NCI-H748 (cell line): ENCODE measurements at regions not wholly inside any gene's neighbourhood (a gene's known extent, or its start where the extent isn't known, plus 50 kb on each side); places are given as distances from the start of the nearest gene placed in this dataset.
"Not testable (repeated sequence)": the region's sequence is repeated elsewhere in the genome, so short reads cannot be mapped to it uniquely, and the experiment has no call there.

Experiments used
- DNase-seq: peaks from one replicate; lab custom pipeline; 2025; ENCODE audit not compliant: unreplicated experiment; lab: John Stamatoyannopoulos, UW

DNA sequence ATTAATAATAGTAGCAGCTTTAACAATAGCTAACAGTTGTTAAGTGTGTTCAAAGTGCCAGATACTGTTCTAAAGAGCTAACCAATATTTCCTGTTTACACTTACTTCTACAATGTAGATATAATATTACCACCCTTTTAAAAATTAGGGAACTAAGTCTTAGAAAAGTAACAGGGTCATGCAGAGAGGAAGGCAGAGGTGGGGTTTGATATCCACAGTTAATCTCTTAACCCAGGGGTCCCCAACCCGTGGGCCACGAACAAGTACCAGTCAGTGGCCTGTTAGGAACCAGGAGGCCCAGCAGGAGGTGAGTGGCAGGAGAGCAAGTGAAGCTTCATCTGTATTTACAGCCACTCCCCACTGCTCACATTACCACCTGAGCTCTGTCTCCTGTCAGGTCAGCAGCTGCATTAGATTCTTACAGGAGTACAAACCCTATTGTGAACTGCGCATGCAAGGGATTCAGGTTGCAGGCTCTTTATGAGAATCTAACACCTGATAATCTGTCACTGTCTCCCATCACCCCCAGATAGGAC lies 89.1 kb downstream of the ACTL7B start:
- DNase-seq = peak; percentile 94

DNA sequence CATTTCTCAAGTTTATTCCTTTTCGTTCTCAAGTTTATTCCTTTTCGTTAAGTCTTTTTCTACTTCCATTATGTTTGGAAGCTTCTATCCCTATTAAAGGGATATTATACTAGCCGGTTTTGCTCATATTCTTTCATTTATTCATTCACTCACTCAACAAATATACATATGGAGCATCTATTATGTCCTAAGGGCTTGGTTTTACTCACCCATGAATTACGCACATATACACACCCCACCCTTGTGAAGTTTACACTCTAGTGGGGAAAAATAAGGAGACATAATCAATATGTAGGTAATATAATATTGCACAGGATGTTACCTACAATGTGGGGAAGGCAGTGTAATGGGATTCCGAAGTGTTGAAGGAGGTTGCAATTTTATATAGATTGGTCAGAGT lies 90.5 kb downstream of the ACTL7B start:
- no peak for DNase-seq

DNA sequence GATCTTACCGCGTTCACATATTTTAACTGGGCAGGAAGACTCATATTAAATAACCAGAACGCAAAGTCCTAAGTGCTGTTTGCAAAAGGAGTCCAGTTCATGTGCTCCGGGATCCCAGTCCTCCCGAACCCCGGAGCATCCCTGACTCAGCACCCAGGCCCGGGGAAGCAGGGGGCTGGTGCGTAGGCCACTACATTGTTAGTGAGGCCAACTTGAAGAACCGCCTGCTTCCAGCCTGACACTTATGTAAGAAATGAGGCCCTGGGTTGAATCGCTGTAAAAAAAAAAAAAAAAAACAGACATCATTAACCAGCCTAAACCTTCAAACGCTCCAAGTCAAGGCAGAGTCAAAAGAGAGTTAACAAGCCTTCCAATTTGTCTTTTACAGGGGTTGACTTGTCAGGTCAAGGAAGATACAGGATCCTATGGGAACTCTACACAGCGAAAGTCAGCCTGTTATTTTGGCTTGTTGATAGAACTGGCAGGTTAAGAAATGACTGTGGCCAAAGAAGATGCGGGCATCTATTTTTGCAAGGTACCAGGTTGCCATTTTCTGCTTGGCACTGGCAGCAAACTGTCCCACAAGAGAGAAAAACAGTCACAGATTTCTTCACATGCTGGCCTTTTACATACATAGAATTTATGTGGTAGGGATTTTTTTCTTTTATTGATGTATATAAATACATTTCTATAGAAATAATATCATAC lies 93.3 kb downstream of the ACTL7B start:
- DNase-seq = no peak

DNA sequence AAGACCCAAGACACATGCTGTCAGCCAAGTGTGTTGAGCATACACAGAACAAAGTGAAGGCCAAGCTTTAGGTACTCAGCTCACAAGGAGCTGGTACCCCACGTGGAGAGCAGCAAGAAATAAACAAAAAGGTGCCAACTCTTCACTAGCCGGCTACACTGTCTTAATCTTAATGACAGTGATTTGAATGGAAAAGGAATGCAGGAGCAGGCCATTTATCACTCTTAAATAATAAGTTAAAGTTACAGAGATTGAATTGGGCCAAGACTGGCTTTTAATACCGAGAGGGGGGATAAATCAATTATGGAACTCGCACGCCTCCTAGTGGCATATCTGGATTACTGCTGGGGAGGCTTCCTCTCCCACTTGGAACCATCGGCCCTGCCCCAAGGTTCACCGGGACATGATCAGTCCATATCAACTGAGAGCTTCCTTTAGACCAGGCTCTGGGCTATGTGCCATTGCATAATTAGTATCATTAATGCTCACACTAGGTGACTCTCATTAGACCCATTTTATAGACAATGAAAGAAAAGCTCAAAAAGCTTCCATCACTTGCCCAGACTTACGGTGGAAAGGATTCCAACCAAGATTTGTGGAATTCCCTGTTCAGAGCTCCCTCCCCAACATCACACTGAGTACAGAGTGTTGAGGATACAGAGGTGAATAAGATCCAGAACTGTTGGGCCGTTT lies 94.0 kb downstream of the ACTL7B start:
- peak; percentile 77 for DNase-seq

DNA sequence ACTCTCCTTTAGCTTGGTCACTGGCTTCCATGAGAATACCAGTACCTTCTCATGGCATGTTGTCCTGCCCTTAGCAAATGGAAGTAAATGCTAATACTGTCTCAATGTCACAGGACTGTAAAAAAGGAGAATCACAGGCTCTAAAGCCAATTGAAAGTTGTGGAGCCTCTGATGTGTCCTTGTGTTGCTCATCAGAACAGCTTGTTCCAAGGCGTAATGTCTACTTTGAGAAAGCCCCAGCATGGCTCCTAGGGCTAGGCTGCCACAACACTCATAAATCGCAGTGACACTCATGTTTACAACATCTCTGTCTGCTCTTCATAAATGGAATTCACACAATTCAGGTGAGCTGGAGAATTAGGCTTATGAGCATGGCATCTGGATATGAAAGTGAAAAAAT lies 94.9 kb downstream of the ACTL7B start:
- DNase-seq = no peak

DNA sequence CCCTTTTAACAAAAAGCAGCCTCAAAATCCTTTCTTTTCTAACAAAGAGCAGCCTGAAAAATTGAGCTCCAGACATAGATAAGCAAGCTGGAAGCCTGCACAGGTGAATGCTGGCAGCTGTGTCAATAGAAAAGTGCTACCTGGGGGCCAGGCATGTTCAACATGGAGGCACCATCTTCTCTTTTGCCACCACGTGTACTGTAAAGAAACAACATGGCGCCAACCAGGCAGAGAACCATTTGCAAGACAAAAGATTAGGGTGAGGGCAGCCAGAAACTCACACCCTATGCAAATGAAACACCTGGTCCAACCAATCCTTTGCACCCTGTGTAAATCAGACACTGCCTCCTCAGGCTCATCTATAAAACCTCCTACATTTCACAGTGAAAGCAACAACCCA lies 96.0 kb downstream of the ACTL7B start:
- peak; percentile 93 for DNase-seq

DNA sequence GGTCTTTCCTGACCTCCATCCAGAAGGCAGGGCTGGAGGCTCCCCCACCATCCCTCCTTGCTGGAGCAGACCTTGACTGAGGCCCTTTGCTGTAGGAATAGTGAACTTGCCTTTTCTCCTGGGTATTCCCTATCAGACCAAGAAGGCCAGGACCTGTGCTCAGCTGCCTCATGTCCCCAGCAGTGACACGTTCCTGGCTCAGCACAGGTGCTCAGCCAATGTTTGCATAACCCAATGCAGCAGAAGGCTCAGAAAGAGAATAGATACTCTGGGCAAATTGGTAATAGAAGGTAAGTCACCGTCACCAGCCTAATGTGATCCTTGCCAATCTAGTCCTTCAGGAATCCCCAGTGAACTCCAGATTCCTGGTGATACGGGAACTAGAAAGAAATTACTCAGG lies 96.4 kb downstream of the ACTL7B start:
- peak; percentile 83 for DNase-seq

DNA sequence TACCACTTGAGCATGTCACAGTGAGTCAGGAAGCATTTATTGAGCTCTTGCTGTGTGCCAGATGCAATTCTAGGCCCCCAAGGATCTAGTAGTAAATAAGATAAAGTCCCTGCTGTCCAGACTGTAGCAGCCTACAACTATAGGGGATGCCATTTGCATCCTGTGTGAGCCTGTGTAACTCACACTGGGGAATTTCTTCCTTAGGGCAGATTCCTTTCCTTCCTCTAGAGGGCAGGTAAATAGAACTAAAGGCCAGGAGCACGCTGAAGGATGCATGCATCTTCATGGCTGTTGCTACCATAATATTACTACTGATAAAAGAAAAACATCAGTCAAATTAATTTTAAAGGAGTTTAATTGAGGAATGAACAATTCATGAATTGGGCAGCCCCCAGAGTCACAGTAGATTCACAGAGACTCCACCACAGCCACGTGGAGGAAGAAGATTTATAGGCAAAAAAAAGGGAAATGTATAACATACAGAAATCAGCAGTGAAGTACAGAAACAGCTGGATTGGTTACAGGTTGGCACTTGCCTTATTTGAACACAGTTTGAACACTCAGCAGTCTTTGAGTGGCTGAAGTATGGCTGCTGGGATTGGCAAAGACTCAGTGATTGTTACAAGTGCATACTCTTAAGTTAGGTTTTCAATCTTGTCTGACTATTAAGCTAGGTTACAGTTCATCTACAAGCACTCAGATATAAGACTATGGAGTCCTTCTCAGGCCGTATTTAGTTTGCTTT lies 98.9 kb downstream of the ACTL7B start:
- DNase-seq = peak; percentile 15

DNA sequence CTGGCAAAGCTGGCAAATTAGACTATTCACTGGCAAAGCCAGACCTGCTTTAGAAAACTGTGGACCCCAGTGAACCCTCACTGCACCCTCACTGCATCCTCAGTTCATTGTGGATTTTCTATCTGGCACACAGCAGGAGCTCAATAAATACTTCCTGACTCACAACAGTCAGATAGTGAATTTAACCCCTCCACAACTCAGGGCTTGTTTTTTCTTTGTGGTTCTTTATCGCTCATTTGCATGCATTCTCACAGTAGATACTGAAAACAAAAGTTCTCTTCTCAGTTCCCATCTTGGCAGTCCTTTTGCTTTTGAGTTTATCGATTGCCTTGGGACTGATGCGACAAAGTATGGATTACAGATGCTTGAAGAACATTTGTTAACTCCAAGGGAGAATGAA lies 99.8 kb downstream of the ACTL7B start:
- no peak for DNase-seq

DNA sequence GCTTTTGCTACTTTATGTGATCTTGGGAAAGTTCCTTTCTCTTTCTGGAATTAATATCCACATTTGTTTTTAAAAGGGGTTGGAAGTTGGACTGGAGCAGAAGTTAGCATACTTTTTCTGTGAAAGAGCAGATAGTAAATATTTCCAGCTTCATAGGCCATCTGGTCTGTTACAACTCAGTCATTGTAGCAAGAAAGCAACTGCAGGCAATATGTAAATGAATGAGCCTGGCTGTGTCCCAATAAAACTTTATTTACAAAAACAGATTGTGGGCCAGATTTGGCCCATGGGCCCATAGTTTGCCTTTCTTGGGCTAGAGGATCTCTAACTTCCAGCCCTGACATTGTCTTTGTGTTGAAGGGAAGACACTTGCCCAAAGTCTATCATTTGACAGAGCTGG lies 104.4 kb downstream of the ACTL7B start:
- DNase-seq = no peak

DNA sequence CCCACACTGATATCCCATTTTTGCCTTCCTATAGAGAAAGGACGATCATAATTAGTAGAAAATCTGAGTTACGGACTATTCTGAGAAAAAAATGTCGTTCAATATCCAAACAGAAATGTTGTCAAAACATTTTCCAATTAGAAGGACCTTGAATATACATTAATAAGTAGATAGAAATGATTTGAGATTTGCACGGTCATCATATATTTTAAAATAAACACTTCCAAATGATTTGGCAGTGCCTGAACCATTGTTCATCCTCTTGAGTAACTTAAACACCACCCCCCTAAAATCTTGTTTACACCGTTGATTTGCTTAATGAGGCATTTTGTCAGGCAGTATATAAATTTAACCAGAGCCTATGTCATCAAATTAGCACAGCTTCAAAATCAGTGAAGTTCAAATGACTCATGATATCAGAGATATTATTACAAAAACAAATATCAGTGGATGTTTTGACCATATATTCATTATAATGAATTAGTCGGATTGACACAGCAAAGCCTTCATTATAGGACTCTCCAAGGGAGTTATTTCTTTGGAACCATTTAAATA lies 105.0 kb downstream of the ACTL7B start:
- DNase-seq = no peak

DNA sequence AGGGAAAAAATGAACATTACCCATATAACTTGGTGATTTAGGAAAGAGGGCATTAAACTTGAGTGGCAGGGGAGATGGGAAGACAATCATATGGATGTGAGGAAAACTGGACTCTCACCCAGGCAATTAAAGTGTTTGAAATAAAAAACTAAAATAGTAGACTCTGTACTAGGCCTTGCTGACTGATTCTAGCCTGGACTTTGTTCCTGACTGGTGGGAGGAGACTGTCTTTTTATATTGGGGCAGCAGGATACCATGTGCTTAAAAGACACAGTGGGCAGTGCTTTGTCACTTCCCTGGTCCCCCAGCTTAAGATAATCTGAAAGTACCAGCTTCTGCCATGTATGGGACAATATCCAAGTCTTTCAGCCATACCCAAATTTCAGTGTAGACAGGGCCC lies 107.0 kb downstream of the ACTL7B start:
- no peak for DNase-seq

DNA sequence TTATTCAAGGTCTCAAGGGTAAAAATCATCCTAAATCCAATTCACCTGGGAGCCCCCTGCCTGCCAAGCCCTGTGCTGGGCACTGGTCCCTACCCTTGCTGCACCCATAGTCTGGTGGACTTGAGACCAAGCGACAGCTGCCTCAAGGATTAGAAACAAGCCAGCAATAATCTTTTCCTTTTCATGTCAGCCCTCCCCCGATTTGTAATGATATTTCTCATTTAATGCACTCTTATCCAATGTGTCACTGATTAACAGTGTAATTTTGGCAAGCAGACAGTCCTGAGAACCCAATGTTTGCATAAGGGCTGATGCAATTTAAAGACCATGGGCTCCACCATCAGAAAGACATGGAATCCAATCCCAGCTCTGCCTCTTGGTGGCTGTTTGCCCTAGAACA lies 108.9 kb downstream of the ACTL7B start:
- no peak for DNase-seq

DNA sequence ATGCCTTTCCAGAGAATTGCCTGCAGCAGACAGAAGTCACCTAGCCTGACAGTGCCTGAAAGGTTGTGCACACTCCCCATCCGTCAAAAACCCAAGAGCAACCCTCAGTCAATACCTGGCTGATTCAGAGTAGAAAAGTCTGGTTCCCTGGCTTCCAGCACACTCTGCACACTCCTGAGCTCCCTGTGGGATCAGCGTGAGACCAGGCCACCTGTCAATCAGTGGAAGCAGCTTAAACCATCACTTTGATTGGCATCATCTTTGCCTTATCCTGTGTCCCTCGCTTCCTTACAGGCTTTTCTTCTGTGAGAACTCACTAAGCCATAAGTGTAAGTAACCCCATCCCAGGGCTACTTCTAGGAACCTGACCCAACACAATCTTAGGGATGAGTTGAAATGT lies 109.8 kb downstream of the ACTL7B start:
- DNase-seq = no peak

DNA sequence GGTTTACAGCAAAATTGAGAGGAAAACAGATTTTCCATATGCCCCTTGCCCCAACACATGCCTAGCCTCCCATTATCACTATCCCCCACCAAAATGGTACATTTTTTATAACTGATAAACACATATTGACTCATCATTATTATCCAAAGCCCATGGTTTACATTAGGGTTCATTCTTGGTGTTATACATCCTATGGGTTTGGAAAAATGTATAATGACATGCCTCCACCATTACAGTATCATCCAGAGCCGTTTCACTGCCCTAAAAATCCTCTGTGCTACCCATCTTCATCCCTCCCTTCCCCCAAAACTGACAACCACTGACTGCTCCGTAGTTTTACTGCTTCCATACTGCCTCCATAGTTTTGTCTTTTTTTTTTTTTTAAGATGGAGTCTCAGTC lies 111.1 kb downstream of the ACTL7B start:
- DNase-seq = no peak

DNA sequence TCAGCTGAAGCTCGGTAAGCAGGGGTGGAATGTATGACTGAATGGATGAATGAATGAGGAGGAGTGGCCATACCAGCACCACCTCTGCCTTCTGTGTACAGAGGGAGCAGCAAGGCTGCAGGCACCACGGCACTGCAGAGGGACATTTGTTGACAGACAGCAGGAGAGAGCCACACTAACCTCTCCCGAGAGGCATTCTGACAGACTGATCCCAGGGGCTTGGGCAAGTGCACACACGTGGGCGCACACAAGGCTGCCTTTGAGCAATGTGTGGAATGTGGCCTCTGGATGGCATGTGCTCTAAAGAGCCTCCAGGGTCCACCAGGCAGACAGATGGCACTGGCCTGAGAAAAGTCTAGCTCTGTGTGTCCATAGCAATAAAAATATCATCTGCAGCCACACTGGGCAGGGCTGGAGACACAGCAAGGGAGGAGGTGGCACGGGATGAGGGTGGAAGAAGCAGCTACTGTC lies 111.8 kb downstream of the ACTL7B start:
- peak; percentile 89 for DNase-seq

DNA sequence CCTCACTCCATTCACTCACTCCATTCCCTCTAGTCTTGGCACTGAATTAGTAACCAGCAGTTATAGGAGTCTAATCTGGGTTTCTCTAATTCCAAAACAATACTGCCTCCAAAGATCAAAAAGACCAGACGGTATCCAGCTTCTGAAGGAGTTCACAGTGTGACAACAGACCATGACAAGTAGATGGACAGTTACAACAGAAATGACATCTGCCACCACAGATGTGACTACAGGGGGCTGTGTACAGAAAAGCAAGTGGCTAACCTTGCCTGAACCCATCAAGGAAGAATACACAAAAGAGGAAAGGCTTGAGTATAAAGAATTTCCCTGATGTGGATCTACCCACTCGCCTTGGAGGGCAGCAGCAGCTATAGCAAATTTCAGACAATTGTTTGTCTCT lies 112.4 kb downstream of the ACTL7B start:
- peak; percentile 83 for DNase-seq

DNA sequence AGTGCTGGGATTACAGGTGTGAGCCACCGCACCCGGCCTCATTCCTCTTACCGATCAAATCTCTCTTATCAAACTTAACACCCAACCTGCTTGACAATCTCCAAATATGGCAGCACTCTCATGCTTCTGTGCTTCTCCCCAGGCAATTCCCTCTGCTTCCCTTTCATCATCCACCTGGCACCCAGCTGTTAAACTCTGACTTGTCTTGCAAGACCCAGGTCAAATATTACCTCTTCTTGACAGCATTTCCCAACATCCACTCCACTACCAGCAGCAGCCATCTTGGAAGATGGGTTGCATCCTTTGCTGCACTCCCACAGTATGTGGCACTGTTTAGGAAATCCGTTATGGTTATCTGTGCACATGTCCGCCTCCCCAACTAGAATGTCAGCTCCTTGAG lies 113.6 kb downstream of the ACTL7B start:
- DNase-seq = no peak

DNA sequence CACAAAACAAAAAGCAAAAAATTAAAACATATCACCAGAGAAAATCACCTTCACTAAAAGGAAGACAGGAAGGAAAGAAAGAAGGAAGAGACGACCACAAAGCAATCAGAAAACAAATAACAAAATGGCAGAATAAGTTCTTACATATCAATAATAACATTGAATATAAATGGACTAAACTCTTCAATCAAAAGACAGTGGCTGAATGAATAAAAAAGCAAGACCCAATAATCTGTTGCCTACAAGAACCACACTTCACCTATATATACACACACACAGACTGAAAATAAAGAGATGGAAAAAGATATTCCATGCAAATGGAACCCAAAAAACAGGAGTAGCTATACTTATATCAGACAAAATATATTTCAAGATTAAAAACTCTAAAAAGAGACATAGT lies 124.5 kb downstream of the ACTL7B start:
- not testable (repeated sequence) for DNase-seq

DNA sequence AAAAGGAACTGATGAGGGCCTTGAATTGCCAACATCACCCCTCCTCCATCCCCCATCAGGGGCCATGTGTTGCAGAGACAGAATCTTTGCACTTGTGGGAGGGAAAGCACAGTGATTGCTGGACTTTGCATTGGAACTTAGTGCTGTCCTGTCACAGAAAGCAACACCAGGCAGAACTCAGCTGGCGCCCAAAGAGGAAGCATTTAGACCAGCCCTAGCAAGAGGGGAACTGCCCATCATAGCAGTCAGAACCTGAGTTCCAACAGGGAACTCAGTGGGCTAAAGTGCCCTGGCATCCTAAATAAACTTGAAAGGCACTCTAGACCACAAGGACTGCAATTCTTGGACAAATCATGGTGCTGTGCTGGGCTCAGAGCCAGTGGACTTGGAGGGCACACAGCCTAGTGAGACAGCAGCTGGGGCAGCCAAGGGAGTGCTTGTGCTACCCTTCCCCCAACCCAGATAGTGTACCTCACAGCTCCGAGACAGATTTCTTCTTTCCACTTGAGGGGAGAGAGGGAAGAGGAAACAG lies 128.1 kb downstream of the ACTL7B start:
- DNase-seq = no peak

DNA sequence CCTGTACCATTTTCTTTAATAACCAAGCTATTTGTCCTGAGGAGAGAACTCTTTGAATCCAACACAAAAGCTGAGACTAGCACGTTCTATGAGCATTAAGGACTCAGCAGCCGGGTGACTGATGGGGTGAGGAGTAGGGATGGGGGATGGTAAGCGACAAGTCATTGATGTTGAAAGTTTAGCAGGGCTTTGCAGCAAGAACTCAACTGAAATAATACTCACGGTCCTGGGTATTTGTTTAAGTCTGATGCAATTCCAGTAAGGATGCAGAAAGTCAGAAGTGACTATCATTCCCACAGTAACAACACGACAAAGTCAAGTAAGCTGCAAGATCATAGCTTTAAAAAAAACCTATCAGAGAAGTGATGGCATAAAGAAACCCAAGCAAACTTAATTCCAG lies 131.1 kb downstream of the ACTL7B start:
- DNase-seq = no peak
